SK-N-SH (cell line): ENCODE measurements at regions not wholly inside any gene's neighbourhood (a gene's known extent, or its start where the extent isn't known, plus 50 kb on each side); places are given as distances from the start of the nearest gene placed in this dataset.

Experiments
- CTCF ChIA-PET: fragments of 300-600, 350-600 bp; formaldehyde crosslinking; extraction: SDS; loops from one replicate; lab custom pipeline; 2021; lab: Yijun Ruan, JAX
- POLR2A ChIA-PET: fragments of 350-600 bp; sonication (Branson Sonifier 250); formaldehyde crosslinking; extraction: SDS; loops from one replicate; lab custom pipeline; 2020; ENCODE audit warnings: antibody characterized with exemption, inconsistent platforms; lab: Yijun Ruan, JAX
- DNase-seq: peaks from one replicate; pipeline ENCODE4 v3.0.0; 2012
- H2AFZ ChIP-seq: fragments of 200-600 bp; sonication (generic); 2 replicates; pipeline ENCODE4 v1.8.1; 2016; ENCODE audit warnings: antibody characterized with exemption, mild to moderate bottlenecking, low read depth
- H3F3A ChIP-seq: fragments of 200-600 bp; sonication (generic); replicated peaks from 2 replicates; pipeline ENCODE3; 2016; ENCODE audit warnings: antibody characterized with exemption, mild to moderate bottlenecking; ENCODE audit not compliant: insufficient read depth
- H3K27ac ChIP-seq, 2 experiments: fragments of 200-500 bp in 1 of 2; fragments of 200-600 bp in 1 of 2; sonication (Bioruptor generic) in 1 of 2; sonication (generic), shearing (Covaris generic) in 1 of 2; 2 replicates each; pipeline versions ENCODE4 v1.5.1 to v1.6.1; 2014 to 2016; ENCODE audit warnings: low read depth in 2 of 2, inconsistent platforms in 1 of 2, low read length in 1 of 2, mild to moderate bottlenecking in 1 of 2, mixed read lengths in 1 of 2
- H3K27me3 ChIP-seq: fragments of 200-600 bp; sonication (generic), shearing (Covaris generic); 2 replicates; pipeline ENCODE4 v1.6.1; 2016; ENCODE audit warnings: mixed run types; ENCODE audit not compliant: insufficient read depth
- H3K36me3 ChIP-seq, 2 experiments: fragments of 200-500 bp in 1 of 2; fragments of 200-600 bp in 1 of 2; sonication (Bioruptor generic) in 1 of 2; sonication (generic) in 1 of 2; replicated peaks in 1 of 2; 2 replicates each; pipeline versions ENCODE3 to v1.5.1; 2014 to 2016; ENCODE audit warnings: low read length in 1 of 2, mild to moderate bottlenecking in 1 of 2; ENCODE audit not compliant: insufficient read depth in 2 of 2, control insufficient read depth in 1 of 2
- H3K4me1 ChIP-seq, 2 experiments: fragments of 200-500 bp in 1 of 2; fragments of 200-600 bp in 1 of 2; sonication (Bioruptor generic) in 1 of 2; sonication (generic), shearing (Covaris generic) in 1 of 2; 2 replicates each; pipeline versions ENCODE4 v1.5.1 to v1.6.1; 2014 to 2016; ENCODE audit warnings: low read depth in 1 of 2, low read length in 1 of 2, mixed run types in 1 of 2; ENCODE audit not compliant: insufficient read depth in 2 of 2, control insufficient read depth in 1 of 2
- H3K4me2 ChIP-seq: fragments of 200-600 bp; sonication (generic), shearing (Covaris generic); 2 replicates; pipeline ENCODE4 v1.6.1; 2017; ENCODE audit warnings: mixed run types
- H3K4me3 ChIP-seq, 2 experiments: fragments of 200-500 bp in 1 of 2; fragments of 200-600 bp in 1 of 2; sonication (Bioruptor generic) in 1 of 2; sonication (generic), shearing (Covaris generic) in 1 of 2; 2 replicates each; pipeline versions ENCODE4 v1.5.1 to v1.8.1; 2014 to 2016; ENCODE audit warnings: low read depth in 2 of 2, inconsistent platforms in 1 of 2, low read length in 1 of 2, mild to moderate bottlenecking in 1 of 2, mixed read lengths in 1 of 2, moderate library complexity in 1 of 2
- H3K79me2 ChIP-seq: fragments of 200-600 bp; sonication (generic); 2 replicates; pipeline ENCODE4 v1.8.1; 2017; ENCODE audit warnings: mild to moderate bottlenecking; ENCODE audit not compliant: insufficient read depth
- H3K9ac ChIP-seq: fragments of 200-600 bp; sonication (generic); 2 replicates; pipeline ENCODE4 v1.6.1; 2017; ENCODE audit warnings: mixed run types
- H3K9me2 ChIP-seq: fragments of 200-600 bp; sonication (generic); 2 replicates; pipeline ENCODE4 v1.6.1; 2017; ENCODE audit warnings: mixed run types
- H3K9me3 ChIP-seq: fragments of 200-600 bp; sonication (generic); 2 replicates; pipeline ENCODE4 v1.6.1; 2017; ENCODE audit warnings: mixed run types, mild to moderate bottlenecking, moderate library complexity
- H4K20me1 ChIP-seq: fragments of 200-600 bp; sonication (generic); 2 replicates; pipeline ENCODE4 v1.6.1; 2017; ENCODE audit warnings: mild to moderate bottlenecking, mixed run types; ENCODE audit not compliant: insufficient read depth
- ELF1 ChIP-seq: IDR thresholded peaks from 2 replicates; pipeline ENCODE4 v1.4.0; 2012
- EP300 ChIP-seq, 2 experiments: IDR thresholded peaks; 2 replicates each; pipeline versions ENCODE4 v1.4.0 to v1.6.1; 2012; ENCODE audit warnings: borderline replicate concordance in 1 of 2, low read depth in 1 of 2, low read length in 1 of 2
- EZH2phosphoT487 ChIP-seq: fragments of 200-600 bp; sonication (generic); IDR thresholded peaks from 2 replicates; pipeline ENCODE4 v1.6.1; 2017; ENCODE audit warnings: low read depth, mixed run types, mild to moderate bottlenecking, antibody characterized with exemption, moderate library complexity, borderline replicate concordance
- FOSL2 ChIP-seq: IDR thresholded peaks from 2 replicates; pipeline ENCODE4 v1.4.0; 2012; ENCODE audit warnings: low read depth, mild to moderate bottlenecking, moderate library complexity, borderline replicate concordance
- FOXM1 ChIP-seq: IDR thresholded peaks from 2 replicates; pipeline ENCODE4 v1.4.0; 2012; ENCODE audit warnings: low read depth, mild to moderate bottlenecking
- GATA2 ChIP-seq: sonication (generic); formaldehyde crosslinking; IDR thresholded peaks from 2 replicates; pipeline ENCODE4 v1.5.0; 2020; ENCODE audit warnings: mild to moderate bottlenecking, missing genetic modification reagents
- NFIC ChIP-seq: IDR thresholded peaks from 2 replicates; pipeline ENCODE4 v1.4.0; 2012; ENCODE audit warnings: borderline replicate concordance
- POLR2AphosphoS5 ChIP-seq: IDR thresholded peaks from 2 replicates; pipeline ENCODE4 v1.6.1; 2012; ENCODE audit warnings: low read depth, low read length
- RAD21 ChIP-seq: IDR thresholded peaks from 2 replicates; pipeline ENCODE4 v1.6.1; 2012; ENCODE audit warnings: mild to moderate bottlenecking, low read length
- RCOR1 ChIP-seq: fragments of 150-350 bp; IDR thresholded peaks from 2 replicates; pipeline ENCODE4 v1.6.1; 2017; ENCODE audit warnings: antibody characterized with exemption, low read length
- RXRA ChIP-seq: IDR thresholded peaks from 2 replicates; pipeline ENCODE4 v1.4.0; 2012; ENCODE audit warnings: low read depth, mild to moderate bottlenecking, borderline replicate concordance
- SIN3A ChIP-seq: IDR thresholded peaks from 2 replicates; pipeline ENCODE4 v1.6.1; 2012; ENCODE audit warnings: low read depth, mild to moderate bottlenecking, low read length, moderate library complexity, borderline replicate concordance
- TEAD4 ChIP-seq: IDR thresholded peaks from 2 replicates; pipeline ENCODE4 v1.4.0; 2012; ENCODE audit warnings: mild to moderate bottlenecking, borderline replicate concordance; ENCODE audit not compliant: insufficient read depth
- WGBS: methylation state at CpG from one replicate; pipeline ENCODE4 v1.1.6; 2017; ENCODE audit warnings: low lambda C conversion rate; 5-methylcytosine and 5-hydroxymethylcytosine counted together
- TF ChIP-seq, protein P1 (sequence below): fragments of 150-350 bp; IDR thresholded peaks from 2 replicates; pipeline ENCODE4 v1.6.1; 2017; ENCODE audit warnings: antibody characterized with exemption, low read length, low read depth, borderline replicate concordance
- TF ChIP-seq, protein P2 (sequence below): IDR thresholded peaks from 2 replicates; pipeline ENCODE4 v1.4.0; 2012; ENCODE audit warnings: low read depth
- TF ChIP-seq, protein P3 (sequence below): IDR thresholded peaks from 2 replicates; pipeline ENCODE4 v1.6.1; 2012; ENCODE audit warnings: mild to moderate bottlenecking, low read depth, low read length, moderate library complexity
- TF ChIP-seq, protein P4 (sequence below): IDR thresholded peaks from 2 replicates; pipeline ENCODE4 v1.4.0; 2012; ENCODE audit warnings: low read depth, borderline replicate concordance
- TF ChIP-seq, protein P5 (sequence below): IDR thresholded peaks from 2 replicates; pipeline ENCODE4 v1.4.0; 2012; ENCODE audit warnings: low read depth, borderline replicate concordance

DNA sequence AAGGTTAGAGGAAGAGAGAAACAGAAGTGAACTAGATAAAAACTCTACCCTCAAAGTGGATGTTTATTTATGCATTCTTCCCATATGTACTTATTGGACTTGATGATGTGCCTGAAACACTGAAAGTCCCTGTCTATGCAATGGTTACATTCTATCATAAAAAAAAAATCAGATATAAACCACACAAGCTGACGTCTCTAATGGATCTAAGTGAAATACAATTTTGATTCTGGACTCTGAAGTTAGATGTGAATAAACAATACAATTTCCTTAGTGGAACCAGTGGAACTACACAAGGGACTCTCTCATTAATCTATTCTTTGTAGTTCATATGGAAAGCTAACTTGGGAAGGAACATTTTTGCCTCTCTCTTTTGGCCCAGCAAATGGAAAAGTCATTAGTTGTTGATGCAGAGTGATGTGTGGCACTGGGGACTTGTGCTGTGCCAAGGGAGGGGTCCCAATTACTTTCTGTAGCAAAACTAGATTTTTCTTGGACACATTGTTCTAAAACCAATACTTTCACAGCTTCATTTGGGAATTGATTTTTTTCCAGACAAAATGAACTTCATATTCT lies 376.8 kb downstream of the TRIB2 start:
- H3K4me1 ChIP-seq = no peaks in the 10 kb centered on the region
- H3K9me3 ChIP-seq = no peaks in the 10 kb centered on the region
- no peak for DNase-seq
- POLR2A ChIA-PET = no interaction called here
- no peaks in the 10 kb centered on the region for H3K9me2 ChIP-seq
- H3K27ac ChIP-seq = no peak overlapping the region
- TF ChIP-seq, protein P1, sequence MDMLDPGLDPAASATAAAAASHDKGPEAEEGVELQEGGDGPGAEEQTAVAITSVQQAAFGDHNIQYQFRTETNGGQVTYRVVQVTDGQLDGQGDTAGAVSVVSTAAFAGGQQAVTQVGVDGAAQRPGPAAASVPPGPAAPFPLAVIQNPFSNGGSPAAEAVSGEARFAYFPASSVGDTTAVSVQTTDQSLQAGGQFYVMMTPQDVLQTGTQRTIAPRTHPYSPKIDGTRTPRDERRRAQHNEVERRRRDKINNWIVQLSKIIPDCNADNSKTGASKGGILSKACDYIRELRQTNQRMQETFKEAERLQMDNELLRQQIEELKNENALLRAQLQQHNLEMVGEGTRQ = no peak
- TF ChIP-seq NFIC (no peak), ELF1 (no peak), FOSL2 (no peak), GATA2 (no peak), RXRA (no peak), TEAD4 (no peak), RAD21 (no peak), EP300 (IDR thresholded peaks at IDR 0.05; ENCODE audit: borderline replicate concordance in 1 of 2, low read depth in 1 of 2, low read length in 1 of 2) (no peak), EZH2phosphoT487 (no peak), POLR2AphosphoS5 (no peak), SIN3A (no peak), RCOR1 (no peak), FOXM1 (no peak)
- TF ChIP-seq, protein P2, sequence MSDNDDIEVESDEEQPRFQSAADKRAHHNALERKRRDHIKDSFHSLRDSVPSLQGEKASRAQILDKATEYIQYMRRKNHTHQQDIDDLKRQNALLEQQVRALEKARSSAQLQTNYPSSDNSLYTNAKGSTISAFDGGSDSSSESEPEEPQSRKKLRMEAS = no peak
- TF ChIP-seq, protein P3, sequence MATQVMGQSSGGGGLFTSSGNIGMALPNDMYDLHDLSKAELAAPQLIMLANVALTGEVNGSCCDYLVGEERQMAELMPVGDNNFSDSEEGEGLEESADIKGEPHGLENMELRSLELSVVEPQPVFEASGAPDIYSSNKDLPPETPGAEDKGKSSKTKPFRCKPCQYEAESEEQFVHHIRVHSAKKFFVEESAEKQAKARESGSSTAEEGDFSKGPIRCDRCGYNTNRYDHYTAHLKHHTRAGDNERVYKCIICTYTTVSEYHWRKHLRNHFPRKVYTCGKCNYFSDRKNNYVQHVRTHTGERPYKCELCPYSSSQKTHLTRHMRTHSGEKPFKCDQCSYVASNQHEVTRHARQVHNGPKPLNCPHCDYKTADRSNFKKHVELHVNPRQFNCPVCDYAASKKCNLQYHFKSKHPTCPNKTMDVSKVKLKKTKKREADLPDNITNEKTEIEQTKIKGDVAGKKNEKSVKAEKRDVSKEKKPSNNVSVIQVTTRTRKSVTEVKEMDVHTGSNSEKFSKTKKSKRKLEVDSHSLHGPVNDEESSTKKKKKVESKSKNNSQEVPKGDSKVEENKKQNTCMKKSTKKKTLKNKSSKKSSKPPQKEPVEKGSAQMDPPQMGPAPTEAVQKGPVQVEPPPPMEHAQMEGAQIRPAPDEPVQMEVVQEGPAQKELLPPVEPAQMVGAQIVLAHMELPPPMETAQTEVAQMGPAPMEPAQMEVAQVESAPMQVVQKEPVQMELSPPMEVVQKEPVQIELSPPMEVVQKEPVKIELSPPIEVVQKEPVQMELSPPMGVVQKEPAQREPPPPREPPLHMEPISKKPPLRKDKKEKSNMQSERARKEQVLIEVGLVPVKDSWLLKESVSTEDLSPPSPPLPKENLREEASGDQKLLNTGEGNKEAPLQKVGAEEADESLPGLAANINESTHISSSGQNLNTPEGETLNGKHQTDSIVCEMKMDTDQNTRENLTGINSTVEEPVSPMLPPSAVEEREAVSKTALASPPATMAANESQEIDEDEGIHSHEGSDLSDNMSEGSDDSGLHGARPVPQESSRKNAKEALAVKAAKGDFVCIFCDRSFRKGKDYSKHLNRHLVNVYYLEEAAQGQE = no peak
- TF ChIP-seq, protein P4, sequence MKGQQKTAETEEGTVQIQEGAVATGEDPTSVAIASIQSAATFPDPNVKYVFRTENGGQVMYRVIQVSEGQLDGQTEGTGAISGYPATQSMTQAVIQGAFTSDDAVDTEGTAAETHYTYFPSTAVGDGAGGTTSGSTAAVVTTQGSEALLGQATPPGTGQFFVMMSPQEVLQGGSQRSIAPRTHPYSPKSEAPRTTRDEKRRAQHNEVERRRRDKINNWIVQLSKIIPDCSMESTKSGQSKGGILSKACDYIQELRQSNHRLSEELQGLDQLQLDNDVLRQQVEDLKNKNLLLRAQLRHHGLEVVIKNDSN = no peak
- TF ChIP-seq, protein P5, sequence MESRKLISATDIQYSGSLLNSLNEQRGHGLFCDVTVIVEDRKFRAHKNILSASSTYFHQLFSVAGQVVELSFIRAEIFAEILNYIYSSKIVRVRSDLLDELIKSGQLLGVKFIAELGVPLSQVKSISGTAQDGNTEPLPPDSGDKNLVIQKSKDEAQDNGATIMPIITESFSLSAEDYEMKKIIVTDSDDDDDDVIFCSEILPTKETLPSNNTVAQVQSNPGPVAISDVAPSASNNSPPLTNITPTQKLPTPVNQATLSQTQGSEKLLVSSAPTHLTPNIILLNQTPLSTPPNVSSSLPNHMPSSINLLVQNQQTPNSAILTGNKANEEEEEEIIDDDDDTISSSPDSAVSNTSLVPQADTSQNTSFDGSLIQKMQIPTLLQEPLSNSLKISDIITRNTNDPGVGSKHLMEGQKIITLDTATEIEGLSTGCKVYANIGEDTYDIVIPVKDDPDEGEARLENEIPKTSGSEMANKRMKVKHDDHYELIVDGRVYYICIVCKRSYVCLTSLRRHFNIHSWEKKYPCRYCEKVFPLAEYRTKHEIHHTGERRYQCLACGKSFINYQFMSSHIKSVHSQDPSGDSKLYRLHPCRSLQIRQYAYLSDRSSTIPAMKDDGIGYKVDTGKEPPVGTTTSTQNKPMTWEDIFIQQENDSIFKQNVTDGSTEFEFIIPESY = no peak
- TF ChIP-seq, all 33 proteins: peak for 0
- H2AFZ ChIP-seq = no peak overlapping the region
- H3F3A ChIP-seq = no peaks in the 10 kb centered on the region
- H3K9ac ChIP-seq = no peak overlapping the region
- H3K4me3 ChIP-seq = no peak overlapping the region
- H3K27me3 ChIP-seq = no peaks in the 10 kb centered on the region
- WGBS = 25% methylated on average over 1 of the region's 1 CpG
- no peaks in the 10 kb centered on the region for H3K36me3 ChIP-seq
- CTCF ChIA-PET = no interaction called here
- no peaks in the 10 kb centered on the region for H4K20me1 ChIP-seq
- no peak overlapping the region for H3K4me2 ChIP-seq
- H3K79me2 ChIP-seq = no peaks in the 10 kb centered on the region
